ENCODE measurements at regions not wholly inside any gene's neighbourhood (a gene's known extent, or its start where the extent isn't known, plus 50 kb on each side); places are given as distances from the start of the nearest gene placed in this dataset.
"Not testable (repeated sequence)": the region's sequence is repeated elsewhere in the genome, so short reads cannot be mapped to it uniquely, and the experiment has no call there.

- no peak for DNase-seq (ENCODE audit: low read depth, low spot score)
- no TSS peak for BruUV-seq (replicated peaks)
Measured at GRCh38 chr12:4139191-4139590, 134.4 kb upstream of the CCND2 start.

GRCh38 chr12:4138532-4138931 lies 135.0 kb upstream of the CCND2 start:
- FAIRE-seq; in situ Hi-C loops (cut with MboI); H3K9ac ChIP-seq (ENCODE audit: control insufficient read depth, insufficient read depth, low read length); BruUV-seq (replicated peaks); H3K4me2 ChIP-seq (ENCODE audit: control insufficient read depth, insufficient read depth); H2AFZ ChIP-seq (ENCODE audit: control insufficient read depth, low read depth, low read length); H3K27me3 ChIP-seq (replicated peaks in 1 of 2; ENCODE audit: control insufficient read depth in 2 of 2, insufficient read depth in 2 of 2, low read length in 1 of 2); H3K36me3 ChIP-seq (ENCODE audit: control insufficient read depth in 2 of 2, insufficient read depth in 2 of 2, low read length in 1 of 2); DNase-seq (ENCODE audit: low read depth, low spot score); H3K9me3 ChIP-seq (replicated peaks; ENCODE audit: control insufficient read depth, insufficient read depth, low read length); H3K4me3 ChIP-seq; H3K27ac ChIP-seq (ENCODE audit: control insufficient read depth, insufficient read depth); intact Hi-C loops (cut with micrococcal nuclease; ENCODE audit: unreplicated experiment); H3K79me2 ChIP-seq (ENCODE audit: control insufficient read depth, insufficient read depth, low read length); ATAC-seq; H4K20me1 ChIP-seq (ENCODE audit: control insufficient read depth, insufficient read depth): not testable (repeated sequence)
- ChIA-PET RAD21 (ENCODE audit: unreplicated experiment) (interaction anchor here (1.1 to 18.7 kb wide), 6 partner anchors 9 to 139 kb away, joined by 6 to 360 read pairs (median 62); partner anchors contain the start of gene CCND2), CTCF (interaction anchor here (1.4 to 16.4 kb wide), 5 partner anchors 17 to 138 kb away, joined by 5 to 256 read pairs (median 56); partner anchors contain the start of gene CCND2), SMC1A (ENCODE audit: uncharacterized antibody, unreplicated experiment) (interaction anchor here (2.0 to 19.0 kb wide), 4 partner anchors 14 to 135 kb away, joined by 12 to 395 read pairs (median 182); partner anchors contain the start of gene CCND2), POLR2A (interaction anchor here (0.8 to 10.6 kb wide), 6 partner anchors 7 to 138 kb away, joined by 3 to 245 read pairs (median 82); partner anchors contain the start of gene CCND2)
- peak; percentile 54; the same call in 1 of the 2 replicates for TF ChIP-seq SMARCA5 (IDR thresholded peaks at IDR 0.05)
- TF ChIP-seq ZNF217 (IDR thresholded peaks at IDR 0.05), result peak; percentile 71; the same call in 1 of the 2 replicates
- peaks cover 79% of the 10 kb centered on the region for H3K4me1 ChIP-seq (ENCODE audit: control insufficient read depth, insufficient read depth, low read length)
- WGBS (ENCODE audit: insufficient coverage, insufficient replicate concordance, low lambda C conversion rate, missing lambda C conversion rate), result 98% methylated on average over 3 of the region's 3 CpGs

More at GRCh38 chr12:4139191-4139590, 134.4 kb upstream of the CCND2 start:
- Histone ChIP-seq H3K27ac (ENCODE audit: control insufficient read depth, insufficient read depth) (no peak overlapping the region), H3K27me3 (replicated peaks in 1 of 2; ENCODE audit: control insufficient read depth in 2 of 2, insufficient read depth in 2 of 2, low read length in 1 of 2) (no peaks in the 10 kb centered on the region), H3K36me3 (ENCODE audit: control insufficient read depth in 2 of 2, insufficient read depth in 2 of 2, low read length in 1 of 2) (no peaks in the 10 kb centered on the region), H3K4me1 (ENCODE audit: control insufficient read depth, insufficient read depth, low read length) (peaks cover 78% of the 10 kb centered on the region), H3K4me2 (ENCODE audit: control insufficient read depth, insufficient read depth) (no peak overlapping the region), H3K9ac (ENCODE audit: control insufficient read depth, insufficient read depth, low read length) (no peak overlapping the region), H3K4me3 (no peak overlapping the region), H4K20me1 (ENCODE audit: control insufficient read depth, insufficient read depth) (no peaks in the 10 kb centered on the region), H2AFZ (ENCODE audit: control insufficient read depth, low read depth, low read length) (no peak overlapping the region; the same call in 1 of the 2 replicates), H3K9me3 (replicated peaks; ENCODE audit: control insufficient read depth, insufficient read depth, low read length) (no peaks in the 10 kb centered on the region), H3K79me2 (ENCODE audit: control insufficient read depth, insufficient read depth, low read length) (no peaks in the 10 kb centered on the region)
- no peak for ATAC-seq
- TF ChIP-seq MEF2B (IDR thresholded peaks at IDR 0.05; ENCODE audit: partially characterized antibody, poor library complexity, severe bottlenecking) (no peak), YY1 (IDR thresholded peaks at IDR 0.05; ENCODE audit: low read depth, low read length) (no peak), POU2F2 (IDR thresholded peaks at IDR 0.05; ENCODE audit: borderline replicate concordance, low read depth, low read length) (0 out of 3 replicates have a peak, but pooled peaks have one; percentile 33)
- ChIA-PET RAD21 (ENCODE audit: unreplicated experiment) (interaction anchor here (1.0 to 18.7 kb wide), 8 partner anchors 9 to 138 kb away, joined by 3 to 360 read pairs (median 22); partner anchors contain the start of gene CCND2), CTCF (interaction anchor here (0.6 to 16.4 kb wide), 5 partner anchors 16 to 134 kb away, joined by 4 to 256 read pairs (median 56); partner anchors contain the start of gene CCND2), SMC1A (ENCODE audit: uncharacterized antibody, unreplicated experiment) (interaction anchor here (0.6 to 19.0 kb wide), 11 partner anchors 8 to 184 kb away, joined by 3 to 395 read pairs (median 9); partner anchors contain the start of gene CCND2), POLR2A (interaction anchor here (1.0 to 10.6 kb wide), 5 partner anchors 9 to 134 kb away, joined by 3 to 245 read pairs (median 84); partner anchors contain the start of gene CCND2)
- 28% methylated on average over 3 of the region's 3 CpGs for WGBS (ENCODE audit: insufficient coverage, insufficient replicate concordance, low lambda C conversion rate, missing lambda C conversion rate)
- intact Hi-C loops (cut with micrococcal nuclease; ENCODE audit: unreplicated experiment), result no loop called here
- FAIRE-seq, result no peak
- in situ Hi-C loops (cut with MboI), result no loop called here
